ENCODE measurements at regions not wholly inside any gene's neighbourhood (a gene's known extent, or its start where the extent isn't known, plus 50 kb on each side); places are given as distances from the start of the nearest gene placed in this dataset.

GRCh38 chr18:55672574-55673361, 84.8 kb upstream of the TCF4 start:
- H3K4me1 Mint-ChIP-seq, result no peaks in the 10 kb centered on the region; a peak in 1 of 4 replicates
- H3K36me3 Mint-ChIP-seq (ENCODE audit: insufficient read depth in 1 of 3, low read depth in 3 of 3), result peaks cover 0 to 9% (median 2%) of the 10 kb centered on the region in 3 experiments; a peak in 3 of 7 replicates
- no peak overlapping the region for H3K4me3 Mint-ChIP-seq
- Histone ChIP-seq H3K14ac (ENCODE audit: insufficient read depth, low read length) (no peak overlapping the region), H2BK20ac (ENCODE audit: low read depth, low read length, poor library complexity, severe bottlenecking) (no peak overlapping the region), H3K27me3 (ENCODE audit: insufficient read depth, low read length) (no peaks in the 10 kb centered on the region), H3K27ac (ENCODE audit: insufficient read length, low read depth, low read length) (no peak overlapping the region), H3K56ac (ENCODE audit: insufficient read length, low read depth, low read length) (no peak overlapping the region), H2AK5ac (ENCODE audit: insufficient read length, low read length) (no peak overlapping the region), H4K91ac (ENCODE audit: insufficient read length, low read depth, low read length) (no peak overlapping the region), H2BK15ac (ENCODE audit: low read depth, low read length) (no peak overlapping the region), H2BK120ac (ENCODE audit: low read depth, low read length, poor library complexity, severe bottlenecking) (no peak overlapping the region), H3K9me3 (ENCODE audit: control insufficient read depth, low read depth, low read length) (no peaks in the 10 kb centered on the region), H2BK5ac (ENCODE audit: insufficient read length, low read length) (no peak overlapping the region), H3K4ac (ENCODE audit: low read depth, low read length) (no peak overlapping the region), H3K79me1 (ENCODE audit: insufficient read depth, low read depth, low read length, poor library complexity, severe bottlenecking) (no peaks in the 10 kb centered on the region), H3K23ac (ENCODE audit: insufficient read length, low read depth, low read length) (no peak overlapping the region), H3K9ac (ENCODE audit: extremely low read depth, insufficient read length, low read length) (no peak overlapping the region), H4K8ac (replicated peaks; ENCODE audit: insufficient read length, low read depth, low read length) (no peak overlapping the region), H3K18ac (ENCODE audit: insufficient read length, low read depth, low read length) (no peak overlapping the region), H4K20me1 (ENCODE audit: control insufficient read depth, insufficient read depth, insufficient read length) (no peaks in the 10 kb centered on the region), H3K4me1 (ENCODE audit: insufficient read depth, low read length) (no peaks in the 10 kb centered on the region), H3K23me2 (ENCODE audit: insufficient read length, low read depth, low read length, poor library complexity, severe bottlenecking) (no peaks in the 10 kb centered on the region), H2AFZ (ENCODE audit: low read length) (no peak overlapping the region), H4K5ac (ENCODE audit: insufficient read length, low read depth, low read length) (no peak overlapping the region), H3K4me2 (ENCODE audit: insufficient read depth, insufficient read length, low read length) (no peak overlapping the region), H3T11ph (ENCODE audit: low read length) (no peak overlapping the region), H3K79me2 (ENCODE audit: insufficient read depth, low read length) (no peaks in the 10 kb centered on the region), H2BK12ac (ENCODE audit: insufficient read length, low read depth, low read length) (no peak overlapping the region)
- no peaks in the 10 kb centered on the region for H3K27me3 Mint-ChIP-seq (ENCODE audit: low read depth)
- TF ChIP-seq CTCF (conservative IDR thresholded peaks at IDR 0.05), result no peak
- H3K27ac Mint-ChIP-seq, result no peak overlapping the region
- H3K9me3 Mint-ChIP-seq, result peaks cover 18% of the 10 kb centered on the region in 2 experiments; a peak in 4 of 5 replicates
- DNase-seq, result no peak
- WGBS (ENCODE audit: extremely low coverage, insufficient read length, low lambda C conversion rate), result no CpG with 5 or more reads among the region's 12 CpGs
